HG03521 (cell line): ENCODE measurements at regions not wholly inside any gene's neighbourhood (a gene's known extent, or its start where the extent isn't known, plus 50 kb on each side); places are given as distances from the start of the nearest gene placed in this dataset.

ENCODE experiments used
- ATAC-seq: cut with Tn5 transposase; IDR thresholded peaks from one replicate; pipeline ENCODE4 v1.9.1; 2021; ENCODE audit warnings: mild to moderate bottlenecking, moderate library complexity; ENCODE audit not compliant: unreplicated experiment

- no peak for ATAC-seq
These were observed 159.6 kb upstream of the ANK2 start for GRCh38 chr4:112889619-112890527.

DNA sequence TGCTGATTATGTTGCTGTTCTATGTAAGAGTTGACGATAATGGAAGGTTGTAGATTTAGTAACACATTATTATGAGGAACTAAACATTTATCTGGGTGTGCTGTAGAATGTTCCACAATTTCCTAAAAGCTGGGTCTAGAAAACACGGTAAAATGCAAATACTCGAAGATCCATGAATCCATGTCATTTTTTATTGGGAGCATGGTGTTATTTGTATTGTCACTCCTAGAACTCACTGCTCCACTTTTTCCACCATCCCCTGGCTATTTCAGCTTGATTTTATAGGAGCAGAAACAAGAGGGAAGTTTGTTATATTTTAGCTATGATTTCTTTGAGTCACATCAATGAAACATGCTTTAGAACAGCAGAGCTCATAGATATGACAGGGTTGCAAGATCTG, 155.0 kb upstream of the ANK2 start:
- ATAC-seq: no peak

DNA sequence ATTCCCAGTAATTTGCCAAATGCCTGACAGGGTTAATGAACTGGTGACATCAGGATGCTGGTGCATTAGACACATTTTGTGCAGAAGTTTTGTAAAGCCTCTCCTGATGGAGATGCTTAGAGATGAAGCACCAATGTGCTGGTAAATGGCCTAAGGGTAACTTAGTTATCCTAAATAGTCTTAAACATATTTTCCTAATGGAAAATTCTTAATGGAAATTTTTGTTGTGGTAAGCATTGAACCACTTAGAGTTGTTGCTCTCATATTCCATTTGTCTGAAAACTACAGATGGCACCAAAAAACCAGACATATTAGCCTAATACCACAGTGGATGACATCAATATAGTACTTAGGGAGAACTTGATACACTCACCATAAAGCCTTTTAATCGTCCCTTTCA, 154.5 kb upstream of the ANK2 start:
- no peak for ATAC-seq

GRCh38 chr4:112895811-112896608, 153.4 kb upstream of the ANK2 start:
- no peak for ATAC-seq

GRCh38 chr4:112896609-112897190, 152.8 kb upstream of the ANK2 start:
- no peak for ATAC-seq

GRCh38 chr4:112897543-112897942, 151.9 kb upstream of the ANK2 start:
- no peak for ATAC-seq

DNA sequence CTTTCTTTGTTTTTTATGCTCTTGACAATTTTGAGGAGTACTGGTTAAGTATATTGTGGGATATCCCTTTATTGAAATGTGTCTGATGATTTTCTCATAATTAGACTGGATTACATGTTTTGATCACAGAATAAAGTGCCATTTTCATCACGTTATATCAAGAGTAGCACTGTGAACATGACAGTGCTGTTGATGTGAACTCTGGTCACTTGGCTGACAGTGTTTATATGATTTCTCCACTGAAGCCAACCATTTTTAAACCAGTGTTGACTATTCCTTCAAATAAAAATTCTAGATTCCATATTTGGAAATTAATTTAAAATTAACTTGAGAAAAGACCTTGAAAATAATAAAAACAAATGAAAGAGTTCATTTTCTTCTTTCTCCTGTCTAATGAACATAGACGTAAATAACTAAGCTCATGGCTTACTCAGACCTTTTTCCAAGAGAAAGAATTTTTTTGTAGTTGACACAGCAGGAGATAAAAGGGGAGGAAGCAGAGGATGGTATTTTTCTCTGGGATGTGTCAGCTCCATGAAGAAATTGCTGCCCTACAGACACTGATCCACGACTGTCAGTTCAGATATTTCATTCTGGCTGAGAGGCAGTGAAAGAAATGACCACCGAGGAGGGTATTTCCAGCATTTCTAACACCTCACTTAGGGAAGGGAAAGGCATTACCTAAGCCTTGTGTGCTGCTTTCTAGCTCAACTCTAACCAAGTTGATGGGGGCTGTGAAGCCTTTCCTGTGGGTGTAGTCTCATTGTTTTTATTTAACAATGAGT, 150.9 kb upstream of the ANK2 start:
- ATAC-seq: no peak

DNA sequence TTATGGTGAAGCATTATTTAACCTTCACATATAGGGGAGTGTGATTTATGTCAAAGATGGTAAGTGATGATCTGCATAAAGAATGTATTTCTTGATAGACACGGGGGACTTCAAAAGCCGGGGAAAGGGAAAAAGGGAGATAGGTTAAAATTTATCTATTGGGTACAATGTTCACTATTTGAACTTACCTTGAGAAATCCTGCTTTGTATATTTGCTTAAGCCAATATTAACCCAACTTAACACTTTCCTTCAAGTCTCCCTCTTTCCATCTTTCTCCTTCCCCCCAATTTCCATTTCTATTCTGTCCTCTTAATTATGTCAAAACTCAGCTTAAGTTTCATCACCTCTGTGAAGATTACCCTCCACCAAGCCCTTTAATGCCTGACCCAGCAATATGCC, 149.0 kb upstream of the ANK2 start:
- no peak for ATAC-seq

GRCh38 chr4:112901962-112902411, 147.5 kb upstream of the ANK2 start:
- ATAC-seq: no peak

- ATAC-seq: no peak
These were observed 143.7 kb upstream of the ANK2 start for GRCh38 chr4:112905728-112906127.

- no peak for ATAC-seq
These were observed 140.9 kb upstream of the ANK2 start for GRCh38 chr4:112908511-112908910.

DNA sequence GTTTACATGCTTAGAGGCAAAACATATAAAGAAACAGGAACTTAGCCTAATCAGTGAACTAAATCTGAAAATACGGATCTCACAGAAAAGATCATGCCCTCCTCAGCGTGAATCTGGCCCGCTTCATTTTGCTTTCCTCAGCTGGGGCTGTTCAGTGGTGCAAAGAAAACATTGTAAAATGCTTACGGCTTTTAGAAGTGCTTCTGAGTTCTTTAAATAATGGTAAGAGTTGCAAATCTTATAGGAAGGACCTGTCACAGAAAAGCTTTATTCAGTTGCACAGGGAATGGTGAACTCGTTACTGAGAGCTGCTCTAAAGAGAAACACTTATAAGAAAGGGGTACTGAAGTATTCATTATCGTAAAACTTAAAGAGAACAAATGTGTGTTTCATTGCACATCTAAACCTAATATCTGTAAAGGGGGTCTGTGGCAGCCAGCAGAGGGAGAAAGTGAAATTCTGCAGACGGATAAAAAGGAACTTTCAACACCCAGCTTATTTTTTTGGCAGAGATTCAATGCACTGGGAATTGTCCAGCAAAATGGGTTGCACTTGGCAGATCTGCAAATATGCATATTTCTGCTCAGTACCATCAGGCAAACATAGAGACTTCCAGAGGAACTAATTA, 139.2 kb upstream of the ANK2 start:
- ATAC-seq: no peak

DNA sequence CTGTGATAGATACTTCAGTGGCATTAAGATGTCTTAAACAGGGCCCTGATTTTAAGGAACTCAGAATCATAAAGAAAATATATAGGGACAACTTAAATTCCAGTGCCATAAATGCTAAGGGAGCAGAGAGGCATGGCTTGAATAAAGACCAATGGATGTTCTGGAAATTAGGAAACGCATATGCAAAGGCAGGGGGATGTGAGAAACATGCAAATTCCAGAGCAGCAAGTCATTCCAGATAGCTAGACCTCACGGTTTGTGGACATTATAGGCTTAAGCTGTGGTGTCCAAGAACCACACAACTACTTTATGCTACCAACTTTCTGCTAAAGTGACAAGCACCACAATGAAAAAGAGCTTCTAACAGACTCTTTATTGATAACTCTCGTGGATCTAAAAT, 132.6 kb upstream of the ANK2 start:
- ATAC-seq: no peak

GRCh38 chr4:112923516-112923915, 125.9 kb upstream of the ANK2 start:
- no peak for ATAC-seq

DNA sequence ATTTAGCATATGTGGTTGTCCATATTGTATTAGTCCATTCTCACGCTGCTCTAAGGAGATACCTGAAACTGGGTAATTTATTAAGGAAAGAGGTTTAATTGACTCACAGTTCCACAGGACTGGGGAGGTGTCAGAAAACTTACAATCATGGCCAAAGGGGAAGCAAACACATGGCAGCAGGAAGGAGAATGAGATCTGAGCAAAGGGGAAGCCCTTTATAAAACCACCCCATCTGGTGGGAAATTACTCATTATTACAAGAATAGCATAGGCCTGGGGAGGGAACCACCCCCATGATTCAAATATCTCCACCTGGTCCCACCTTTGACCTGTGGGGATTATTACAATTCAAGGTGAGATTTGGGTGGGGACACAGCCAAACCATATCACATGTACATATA, 122.6 kb upstream of the ANK2 start:
- no peak for ATAC-seq

GRCh38 chr4:112927544-112927943, 121.9 kb upstream of the ANK2 start:
- no peak for ATAC-seq

- no peak for ATAC-seq
These were observed 118.5 kb upstream of the ANK2 start for GRCh38 chr4:112931001-112931400.

- ATAC-seq: no peak
These were observed 115.7 kb upstream of the ANK2 start for GRCh38 chr4:112933790-112934189.

DNA sequence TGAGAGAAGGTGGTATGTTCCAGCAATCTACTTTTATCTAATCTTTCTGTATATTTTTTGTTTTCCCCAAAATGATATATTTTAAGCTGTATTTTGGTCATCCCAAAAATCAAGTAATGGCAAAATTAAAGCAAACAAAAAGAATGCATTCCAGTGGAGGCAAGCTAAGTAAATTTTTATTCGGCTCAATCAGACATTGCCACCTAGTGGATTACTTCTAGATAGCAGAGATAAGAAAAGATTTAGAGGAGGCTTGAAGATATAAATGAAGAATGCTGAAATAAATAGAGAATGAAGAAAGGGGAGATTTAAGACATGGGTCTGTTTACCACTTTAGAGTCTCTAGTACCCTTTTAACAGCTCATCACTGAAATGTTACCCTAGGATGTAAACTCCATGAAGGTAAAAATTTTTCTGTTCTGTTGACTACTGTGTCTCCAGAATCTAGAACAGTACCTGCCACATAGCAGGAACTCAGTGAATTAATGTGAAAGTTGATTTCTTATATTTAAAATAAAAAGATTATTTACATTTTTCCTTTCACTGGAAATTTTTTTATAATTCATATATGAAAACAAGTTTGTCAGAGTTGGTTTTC, 110.9 kb upstream of the ANK2 start:
- ATAC-seq: no peak

GRCh38 chr4:112939901-112940300, 109.6 kb upstream of the ANK2 start:
- ATAC-seq: no peak
